Mucosa of descending colon (tissue), 3 donors: ENCODE measurements at regions not wholly inside any gene's neighbourhood (a gene's known extent, or its start where the extent isn't known, plus 50 kb on each side); places are given as distances from the start of the nearest gene placed in this dataset.
A peak's percentile ranks its signal among the peaks of the same experiment; 100 is the strongest.
"Not testable (repeated sequence)": the region's sequence is repeated elsewhere in the genome, so short reads cannot be mapped to it uniquely, and the experiment has no call there.

Source experiments
- ATAC-seq: fragments of 200-7000 bp; cut with Tn5 transposase; one replicate; pipeline ENCODE4 v1.9.1; 2020; ENCODE audit warnings: mild to moderate bottlenecking, moderate library complexity
- DNase-seq, 3 donors: peaks; one replicate each; pipeline ENCODE4 v3.0.0-alpha.2; 2020
- H3K36me3 ChIP-seq: fragments of 200-600 bp; one replicate; pipeline ENCODE4 v1.8.0; 2021; ENCODE audit warnings: low read depth, mild to moderate bottlenecking
- H3K4me1 ChIP-seq: fragments of 200-600 bp; one replicate; pipeline ENCODE4 v1.8.0; 2021; ENCODE audit warnings: low read depth, mild to moderate bottlenecking
- H3K4me3 ChIP-seq: fragments of 200-600 bp; one replicate; pipeline ENCODE4 v1.8.0; 2021; ENCODE audit warnings: mild to moderate bottlenecking
- H3K9me3 ChIP-seq: fragments of 200-600 bp; one replicate; pipeline ENCODE4 v1.8.0; 2021; ENCODE audit warnings: mild to moderate bottlenecking
- intact Hi-C, 2 donors: fragments of 100-400 bp; cut with DNase I in 1 of 2; cut with micrococcal nuclease in 1 of 2; formaldehyde crosslinking; loops; one replicate each; pipeline versions ENCODE4 v1.11.0 to v1.11.1; 2022; cut with DNase I, micrococcal nuclease
- donor health status: DM: no; HTN: no; CAD: no; lungs with moderate emphysema.
- donor health status: DM: no; HTN: no; CAD: no.
- donor health status: DM: no; HTN: yes; CAD: no.

- H3K9me3 ChIP-seq, DNase-seq, H3K4me3 ChIP-seq, ATAC-seq, intact Hi-C loops, H3K36me3 ChIP-seq, H3K4me1 ChIP-seq: not testable (repeated sequence)
Observed at GRCh38 chr2:87648815-87649214, 99.1 kb upstream of the PLGLB2 start.

- not testable (repeated sequence) for ATAC-seq, H3K36me3 ChIP-seq
Observed at GRCh38 chr2:87649871-87650270, 98.0 kb upstream of the PLGLB2 start.

GRCh38 chr2:87650837-87651236, 97.0 kb upstream of the PLGLB2 start:
- not testable (repeated sequence) for ATAC-seq

More at GRCh38 chr2:87649871-87650270, 98.0 kb upstream of the PLGLB2 start:
- DNase-seq, intact Hi-C loops, H3K4me1 ChIP-seq, H3K9me3 ChIP-seq, H3K4me3 ChIP-seq: not testable (repeated sequence)

GRCh38 chr2:87651589-87651988, 96.3 kb upstream of the PLGLB2 start:
- H3K36me3 ChIP-seq, H3K4me1 ChIP-seq, intact Hi-C loops, DNase-seq, ATAC-seq, H3K9me3 ChIP-seq, H3K4me3 ChIP-seq: not testable (repeated sequence)

More at GRCh38 chr2:87650837-87651236, 97.0 kb upstream of the PLGLB2 start:
- H3K9me3 ChIP-seq, H3K36me3 ChIP-seq, H3K4me1 ChIP-seq, H3K4me3 ChIP-seq, intact Hi-C loops, DNase-seq: not testable (repeated sequence)

GRCh38 chr2:87653373-87653772, 94.5 kb upstream of the PLGLB2 start:
- H3K4me3 ChIP-seq, H3K4me1 ChIP-seq, DNase-seq, ATAC-seq, H3K36me3 ChIP-seq, intact Hi-C loops, H3K9me3 ChIP-seq: not testable (repeated sequence)

GRCh38 chr2:87654136-87654814, 93.6 kb upstream of the PLGLB2 start:
- intact Hi-C loops = not testable (repeated sequence)

GRCh38 chr2:87657915-87658314, 90.0 kb upstream of the PLGLB2 start:
- H3K4me1 ChIP-seq, intact Hi-C loops, H3K36me3 ChIP-seq, H3K9me3 ChIP-seq, H3K4me3 ChIP-seq: not testable (repeated sequence)
- DNase-seq = peak in 1 of 3 donors; percentile 48
- peak; percentile 81 for ATAC-seq

More at GRCh38 chr2:87654136-87654814, 93.6 kb upstream of the PLGLB2 start:
- not testable (repeated sequence) for H3K4me3 ChIP-seq, H3K36me3 ChIP-seq, H3K4me1 ChIP-seq, H3K9me3 ChIP-seq, DNase-seq
- ATAC-seq = peak; percentile 23

- H3K4me3 ChIP-seq, H3K4me1 ChIP-seq, ATAC-seq, H3K9me3 ChIP-seq, intact Hi-C loops, H3K36me3 ChIP-seq, DNase-seq: not testable (repeated sequence)
Observed at GRCh38 chr2:87658357-87658756, 89.5 kb upstream of the PLGLB2 start.

- H3K4me3 ChIP-seq, H3K4me1 ChIP-seq, H3K9me3 ChIP-seq, intact Hi-C loops, H3K36me3 ChIP-seq: not testable (repeated sequence)
- peak in 1 of 3 donors; percentile 37 for DNase-seq
- peak; percentile 65 for ATAC-seq
Observed at GRCh38 chr2:87658976-87659375, 88.9 kb upstream of the PLGLB2 start.

GRCh38 chr2:87660164-87660563, 87.7 kb upstream of the PLGLB2 start:
- ATAC-seq, intact Hi-C loops, H3K9me3 ChIP-seq, H3K4me1 ChIP-seq, H3K36me3 ChIP-seq, H3K4me3 ChIP-seq: not testable (repeated sequence)
- DNase-seq = peak in 1 of 3 donors; percentile 36

GRCh38 chr2:87662316-87663290, 85.3 kb upstream of the PLGLB2 start:
- H3K4me3 ChIP-seq, H3K4me1 ChIP-seq, H3K9me3 ChIP-seq, intact Hi-C loops, H3K36me3 ChIP-seq: not testable (repeated sequence)
- ATAC-seq = peak; percentile 81
- DNase-seq = peak in 2 of 3 donors; percentile 50 to 52

GRCh38 chr2:87663347-87663746, 84.5 kb upstream of the PLGLB2 start:
- DNase-seq, intact Hi-C loops, H3K4me1 ChIP-seq, H3K9me3 ChIP-seq, H3K4me3 ChIP-seq, H3K36me3 ChIP-seq: not testable (repeated sequence)
- ATAC-seq = peak; percentile 13

- H3K4me3 ChIP-seq, H3K4me1 ChIP-seq, H3K9me3 ChIP-seq, H3K36me3 ChIP-seq, ATAC-seq, intact Hi-C loops, DNase-seq: not testable (repeated sequence)
Observed at GRCh38 chr2:87667027-87667426, 80.9 kb upstream of the PLGLB2 start.

GRCh38 chr2:87668361-87668760, 79.5 kb upstream of the PLGLB2 start:
- H3K9me3 ChIP-seq, H3K36me3 ChIP-seq, DNase-seq, intact Hi-C loops, H3K4me1 ChIP-seq, ATAC-seq, H3K4me3 ChIP-seq: not testable (repeated sequence)
